GM23338 (cell line): ENCODE measurements at regions not wholly inside any gene's neighbourhood (a gene's known extent, or its start where the extent isn't known, plus 50 kb on each side); places are given as distances from the start of the nearest gene placed in this dataset.

Experiments used
- ATAC-seq: fragments of 200-7000 bp; cut with Tn5 transposase; 3 replicates; pipeline ENCODE4 v1.9.1; 2020
- DNase-seq: peaks from one replicate; pipeline ENCODE4 v3.0.0-alpha.2; 2015; ENCODE audit warnings: low spot score
- H2AFZ ChIP-seq: fragments of 200-600 bp; sonication (generic); 2 replicates; pipeline ENCODE4 v1.8.0; 2016; ENCODE audit warnings: antibody characterized with exemption, mild to moderate bottlenecking, moderate library complexity
- H3F3A ChIP-seq: fragments of 200-600 bp; sonication (generic); replicated peaks from 2 replicates; pipeline ENCODE4 v1.8.0; 2017; ENCODE audit warnings: antibody characterized with exemption, mixed run types, low read depth
- H3K27ac ChIP-seq: fragments of 200-600 bp; sonication (generic); 2 replicates; pipeline ENCODE4 v1.6.1; 2016; ENCODE audit warnings: low read depth
- H3K27me3 ChIP-seq: fragments of 200-600 bp; sonication (generic); 2 replicates; pipeline ENCODE4 v1.8.0; 2016; ENCODE audit warnings: mild to moderate bottlenecking, mixed run types, moderate library complexity; ENCODE audit not compliant: insufficient read depth
- H3K36me3 ChIP-seq: fragments of 200-600 bp; sonication (generic); 2 replicates; pipeline ENCODE4 v1.8.0; 2016; ENCODE audit warnings: mild to moderate bottlenecking; ENCODE audit not compliant: insufficient read depth
- H3K4me1 ChIP-seq: fragments of 200-600 bp; sonication (generic); 2 replicates; pipeline ENCODE4 v1.8.0; 2016; ENCODE audit warnings: mild to moderate bottlenecking, moderate library complexity; ENCODE audit not compliant: insufficient read depth
- H3K4me2 ChIP-seq: fragments of 200-600 bp; sonication (generic); 2 replicates; pipeline ENCODE4 v1.7.1; 2017; ENCODE audit warnings: mixed run types
- H3K4me3 ChIP-seq: fragments of 200-600 bp; sonication (generic); 2 replicates; pipeline ENCODE4 v1.6.1; 2016; ENCODE audit warnings: mixed run types
- H3K79me2 ChIP-seq: fragments of 200-600 bp; sonication (generic); replicated peaks from 2 replicates; pipeline ENCODE4 v1.8.0; 2017; ENCODE audit warnings: mild to moderate bottlenecking; ENCODE audit not compliant: insufficient read depth
- H3K9me2 ChIP-seq: fragments of 200-600 bp; sonication (generic); 2 replicates; pipeline ENCODE4 v1.8.0; 2017; ENCODE audit not compliant: insufficient read depth
- H4K20me1 ChIP-seq: fragments of 200-600 bp; sonication (generic); replicated peaks from 2 replicates; pipeline ENCODE4 v1.8.0; 2017; ENCODE audit warnings: mild to moderate bottlenecking; ENCODE audit not compliant: insufficient read depth
- H3K27ac Mint-ChIP-seq: 2 replicates; pipeline ENCODE4 v1.8.0; 2020; ENCODE audit warnings: inconsistent platforms, mild to moderate bottlenecking, moderate library complexity, mixed read lengths
- H3K27me3 Mint-ChIP-seq: 3 replicates; pipeline ENCODE4 v1.8.0; 2022; ENCODE audit warnings: low read depth, mild to moderate bottlenecking, moderate library complexity, mixed read lengths, inconsistent platforms; ENCODE audit not compliant: insufficient read depth, poor library complexity
- H3K36me3 Mint-ChIP-seq: 3 replicates; pipeline ENCODE4 v1.8.0; 2021; ENCODE audit warnings: low read depth, mild to moderate bottlenecking, inconsistent platforms, moderate library complexity, mixed read lengths
- H3K4me1 Mint-ChIP-seq: 3 replicates; pipeline ENCODE4 v1.8.0; 2020; ENCODE audit warnings: mild to moderate bottlenecking, inconsistent platforms, mixed read lengths
- H3K4me3 Mint-ChIP-seq: 3 replicates; pipeline ENCODE4 v1.8.0; 2021; ENCODE audit warnings: moderate library complexity, mild to moderate bottlenecking, inconsistent platforms, mixed read lengths
- H3K9me3 Mint-ChIP-seq: 3 replicates; pipeline ENCODE4 v1.8.0; 2020; ENCODE audit warnings: moderate library complexity, mild to moderate bottlenecking, inconsistent platforms, mixed read lengths
- CREB1 ChIP-seq: fragments of 250-450 bp; sonication (Bioruptor Pico); IDR thresholded peaks from 2 replicates; pipeline ENCODE4 v1.5.0; 2020; ENCODE audit warnings: low read depth, mild to moderate bottlenecking, moderate library complexity
- CTCF ChIP-seq, 2 experiments: fragments of 200-600 bp in 1 of 2; sonication (generic) in 1 of 2; conservative IDR thresholded peaks; 2 replicates each; pipeline versions ENCODE4 v1.5.1 to v1.6.1; 2016 to 2017; ENCODE audit warnings: antibody characterized with exemption in 2 of 2, low read depth in 2 of 2, mild to moderate bottlenecking in 2 of 2, moderate library complexity in 1 of 2
- EZH2 ChIP-seq: fragments of 200-600 bp; sonication (generic); IDR thresholded peaks from one replicate; pipeline ENCODE4 v1.8.0; 2017; ENCODE audit warnings: antibody characterized with exemption, mild to moderate bottlenecking, low read depth; ENCODE audit not compliant: unreplicated experiment
- EZH2phosphoT487 ChIP-seq: fragments of 200-600 bp; sonication (generic); IDR thresholded peaks from one replicate; pipeline ENCODE4 v1.8.1; 2018; ENCODE audit warnings: antibody characterized with exemption; ENCODE audit not compliant: unreplicated experiment
- JUNB ChIP-seq: IDR thresholded peaks from one replicate; pipeline ENCODE4 v1.6.1; 2016; ENCODE audit warnings: antibody characterized with exemption; ENCODE audit not compliant: unreplicated experiment
- NANOG ChIP-seq: IDR thresholded peaks from 2 replicates; pipeline ENCODE4 v1.6.1; 2016; ENCODE audit warnings: antibody characterized with exemption, borderline replicate concordance
- POLR2AphosphoS5 ChIP-seq: IDR thresholded peaks from 2 replicates; pipeline ENCODE4 v1.6.1; 2016; ENCODE audit warnings: antibody characterized with exemption, low read depth
- STAT1 ChIP-seq: IDR thresholded peaks from one replicate; pipeline ENCODE4 v1.6.1; 2016; ENCODE audit warnings: antibody characterized with exemption; ENCODE audit not compliant: unreplicated experiment
- ZNF114 ChIP-seq: fragments of 250-450 bp; sonication (Bioruptor Pico); IDR thresholded peaks from 2 replicates; pipeline ENCODE4 v1.5.0; 2020; ENCODE audit warnings: mild to moderate bottlenecking, moderate library complexity
- ZNF331 ChIP-seq: fragments of 250-450 bp; sonication (Bioruptor Pico); IDR thresholded peaks from 2 replicates; pipeline ENCODE4 v1.5.0; 2020; ENCODE audit warnings: low read depth, mild to moderate bottlenecking, moderate library complexity
- ZNF462 ChIP-seq: fragments of 250-450 bp; sonication (Bioruptor Pico); IDR thresholded peaks from 2 replicates; pipeline ENCODE4 v1.5.0; 2020; ENCODE audit warnings: mild to moderate bottlenecking, moderate library complexity
- TF ChIP-seq, protein P1 (sequence below): IDR thresholded peaks from 2 replicates; pipeline ENCODE4 v1.6.1; 2016; ENCODE audit warnings: antibody characterized with exemption
- TF ChIP-seq, protein P2 (sequence below): IDR thresholded peaks from one replicate; pipeline ENCODE4 v1.6.1; 2018; ENCODE audit warnings: antibody characterized with exemption; ENCODE audit not compliant: unreplicated experiment

DNA sequence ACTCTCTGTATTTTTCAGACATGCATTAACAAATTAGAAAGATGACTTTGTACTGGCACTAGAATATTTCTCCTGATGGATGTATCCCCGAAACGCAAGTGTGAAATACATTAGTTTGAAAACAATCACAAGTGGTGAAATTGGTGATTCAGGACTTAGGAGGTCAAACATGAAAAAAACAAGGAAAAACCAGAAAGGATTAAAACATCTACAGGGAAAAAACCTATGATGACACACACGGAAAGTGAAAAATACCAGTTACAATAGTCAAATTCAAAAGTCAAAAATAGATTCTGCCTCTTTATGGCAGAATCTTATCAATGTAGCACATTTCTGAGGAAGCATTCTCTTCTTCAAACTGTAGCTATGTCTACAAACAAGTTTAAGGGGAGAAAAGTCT lies 129.0 kb upstream of the SGK1 start:
- Histone ChIP-seq H3F3A (no peaks in the 10 kb centered on the region), H3K27me3 (no peaks in the 10 kb centered on the region), H2AFZ (no peak overlapping the region), H3K27ac (no peak overlapping the region), H3K36me3 (no peaks in the 10 kb centered on the region), H3K4me3 (no peak overlapping the region), H3K4me2 (no peak overlapping the region), H3K79me2 (no peaks in the 10 kb centered on the region), H4K20me1 (no peaks in the 10 kb centered on the region), H3K9me2 (no peaks in the 10 kb centered on the region), H3K4me1 (no peaks in the 10 kb centered on the region)
- TF ChIP-seq ZNF331 (CRISPR knock-in tag) = no peak
- TF ChIP-seq, protein P1, sequence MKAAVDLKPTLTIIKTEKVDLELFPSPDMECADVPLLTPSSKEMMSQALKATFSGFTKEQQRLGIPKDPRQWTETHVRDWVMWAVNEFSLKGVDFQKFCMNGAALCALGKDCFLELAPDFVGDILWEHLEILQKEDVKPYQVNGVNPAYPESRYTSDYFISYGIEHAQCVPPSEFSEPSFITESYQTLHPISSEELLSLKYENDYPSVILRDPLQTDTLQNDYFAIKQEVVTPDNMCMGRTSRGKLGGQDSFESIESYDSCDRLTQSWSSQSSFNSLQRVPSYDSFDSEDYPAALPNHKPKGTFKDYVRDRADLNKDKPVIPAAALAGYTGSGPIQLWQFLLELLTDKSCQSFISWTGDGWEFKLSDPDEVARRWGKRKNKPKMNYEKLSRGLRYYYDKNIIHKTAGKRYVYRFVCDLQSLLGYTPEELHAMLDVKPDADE = no peak
- no peak for TF ChIP-seq EZH2phosphoT487
- TF ChIP-seq CTCF (conservative IDR thresholded peaks at IDR 0.05; ENCODE audit: low read depth in 2 of 2) = no peak
- no peak for TF ChIP-seq CREB1 (CRISPR knock-in tag)
- TF ChIP-seq, protein P2, sequence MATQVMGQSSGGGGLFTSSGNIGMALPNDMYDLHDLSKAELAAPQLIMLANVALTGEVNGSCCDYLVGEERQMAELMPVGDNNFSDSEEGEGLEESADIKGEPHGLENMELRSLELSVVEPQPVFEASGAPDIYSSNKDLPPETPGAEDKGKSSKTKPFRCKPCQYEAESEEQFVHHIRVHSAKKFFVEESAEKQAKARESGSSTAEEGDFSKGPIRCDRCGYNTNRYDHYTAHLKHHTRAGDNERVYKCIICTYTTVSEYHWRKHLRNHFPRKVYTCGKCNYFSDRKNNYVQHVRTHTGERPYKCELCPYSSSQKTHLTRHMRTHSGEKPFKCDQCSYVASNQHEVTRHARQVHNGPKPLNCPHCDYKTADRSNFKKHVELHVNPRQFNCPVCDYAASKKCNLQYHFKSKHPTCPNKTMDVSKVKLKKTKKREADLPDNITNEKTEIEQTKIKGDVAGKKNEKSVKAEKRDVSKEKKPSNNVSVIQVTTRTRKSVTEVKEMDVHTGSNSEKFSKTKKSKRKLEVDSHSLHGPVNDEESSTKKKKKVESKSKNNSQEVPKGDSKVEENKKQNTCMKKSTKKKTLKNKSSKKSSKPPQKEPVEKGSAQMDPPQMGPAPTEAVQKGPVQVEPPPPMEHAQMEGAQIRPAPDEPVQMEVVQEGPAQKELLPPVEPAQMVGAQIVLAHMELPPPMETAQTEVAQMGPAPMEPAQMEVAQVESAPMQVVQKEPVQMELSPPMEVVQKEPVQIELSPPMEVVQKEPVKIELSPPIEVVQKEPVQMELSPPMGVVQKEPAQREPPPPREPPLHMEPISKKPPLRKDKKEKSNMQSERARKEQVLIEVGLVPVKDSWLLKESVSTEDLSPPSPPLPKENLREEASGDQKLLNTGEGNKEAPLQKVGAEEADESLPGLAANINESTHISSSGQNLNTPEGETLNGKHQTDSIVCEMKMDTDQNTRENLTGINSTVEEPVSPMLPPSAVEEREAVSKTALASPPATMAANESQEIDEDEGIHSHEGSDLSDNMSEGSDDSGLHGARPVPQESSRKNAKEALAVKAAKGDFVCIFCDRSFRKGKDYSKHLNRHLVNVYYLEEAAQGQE = no peak
- TF ChIP-seq NANOG = no peak
- no peak for TF ChIP-seq POLR2AphosphoS5
- TF ChIP-seq ZNF462 (CRISPR knock-in tag) = no peak
- no peak for TF ChIP-seq STAT1
- TF ChIP-seq ZNF114 = no peak
- no peak for TF ChIP-seq JUNB
- TF ChIP-seq EZH2 = no peak
- H3K27ac Mint-ChIP-seq = no peak overlapping the region
- H3K9me3 Mint-ChIP-seq = no peaks in the 10 kb centered on the region
- H3K4me1 Mint-ChIP-seq = peaks cover 3% of the 10 kb centered on the region; the same call in 1 of the 3 replicates
- ATAC-seq = no peak
- H3K27me3 Mint-ChIP-seq = no peaks in the 10 kb centered on the region
- no peak overlapping the region for H3K4me3 Mint-ChIP-seq
- no peaks in the 10 kb centered on the region for H3K36me3 Mint-ChIP-seq
- no peak for DNase-seq
